ENCODE measurements at regions not wholly inside any gene's neighbourhood (a gene's known extent, or its start where the extent isn't known, plus 50 kb on each side); places are given as distances from the start of the nearest gene placed in this dataset.

DNA sequence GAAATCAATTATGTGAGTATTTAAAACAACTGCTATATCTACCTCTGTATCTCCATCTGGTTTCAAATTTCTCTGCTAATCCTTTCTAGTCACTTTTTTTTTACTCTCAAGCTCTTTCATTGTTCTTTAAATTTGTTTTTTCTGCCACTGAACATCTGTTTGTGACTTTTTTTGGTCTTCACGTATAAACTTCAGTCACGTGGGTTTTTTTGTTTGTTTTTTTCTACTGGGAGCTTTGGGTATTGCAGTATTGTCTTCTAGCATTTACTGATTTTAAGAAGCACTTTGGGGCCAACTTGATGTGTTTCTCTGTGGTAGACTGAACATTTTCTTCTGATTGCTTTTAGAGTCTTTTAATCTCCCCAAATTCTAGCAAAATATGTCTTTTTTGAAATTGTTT lies 262.6 kb upstream of the RXFP2 start:
- WGBS, 2 donors: 11% methylated on average over 2 of the region's 2 CpGs
- intact Hi-C loops (cut with DNase I; ENCODE audit: low total_unique reads): no loop called here
- DNase-seq (ENCODE audit: low spot score in 2 of 2): no peak
- no peak overlapping the region for H3K4me3 ChIP-seq (ENCODE audit: low read depth, poor library complexity, severe bottlenecking)
- TF ChIP-seq POLR2A (IDR thresholded peaks at IDR 0.05): no peak
- TF ChIP-seq, protein P1, sequence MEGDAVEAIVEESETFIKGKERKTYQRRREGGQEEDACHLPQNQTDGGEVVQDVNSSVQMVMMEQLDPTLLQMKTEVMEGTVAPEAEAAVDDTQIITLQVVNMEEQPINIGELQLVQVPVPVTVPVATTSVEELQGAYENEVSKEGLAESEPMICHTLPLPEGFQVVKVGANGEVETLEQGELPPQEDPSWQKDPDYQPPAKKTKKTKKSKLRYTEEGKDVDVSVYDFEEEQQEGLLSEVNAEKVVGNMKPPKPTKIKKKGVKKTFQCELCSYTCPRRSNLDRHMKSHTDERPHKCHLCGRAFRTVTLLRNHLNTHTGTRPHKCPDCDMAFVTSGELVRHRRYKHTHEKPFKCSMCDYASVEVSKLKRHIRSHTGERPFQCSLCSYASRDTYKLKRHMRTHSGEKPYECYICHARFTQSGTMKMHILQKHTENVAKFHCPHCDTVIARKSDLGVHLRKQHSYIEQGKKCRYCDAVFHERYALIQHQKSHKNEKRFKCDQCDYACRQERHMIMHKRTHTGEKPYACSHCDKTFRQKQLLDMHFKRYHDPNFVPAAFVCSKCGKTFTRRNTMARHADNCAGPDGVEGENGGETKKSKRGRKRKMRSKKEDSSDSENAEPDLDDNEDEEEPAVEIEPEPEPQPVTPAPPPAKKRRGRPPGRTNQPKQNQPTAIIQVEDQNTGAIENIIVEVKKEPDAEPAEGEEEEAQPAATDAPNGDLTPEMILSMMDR (IDR thresholded peaks at IDR 0.05): no peak

DNA sequence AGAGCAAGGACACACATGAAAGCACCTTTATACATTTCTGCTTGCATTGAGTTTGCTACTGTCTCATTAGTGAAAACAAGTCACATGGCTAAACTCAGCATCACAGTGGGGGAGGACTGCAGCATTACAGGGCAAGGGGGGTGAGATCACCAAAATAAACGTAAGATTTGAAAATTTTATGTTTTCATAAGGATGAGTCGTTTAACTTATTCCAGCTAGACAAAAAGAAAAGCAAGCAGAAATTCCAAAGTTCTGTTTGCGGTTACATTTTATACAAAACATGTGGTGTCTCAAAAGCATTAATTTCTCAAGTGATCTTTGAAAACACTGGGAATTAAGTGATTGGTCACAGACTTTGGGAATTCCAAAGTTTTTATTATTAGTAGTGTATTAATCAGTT lies 261.4 kb upstream of the RXFP2 start:
- intact Hi-C loops (cut with DNase I; ENCODE audit: low total_unique reads): no loop called here
- DNase-seq (ENCODE audit: low spot score in 2 of 2): no peak
- no peak overlapping the region for H3K4me3 ChIP-seq (ENCODE audit: low read depth, poor library complexity, severe bottlenecking)
- TF ChIP-seq, protein P1 (IDR thresholded peaks at IDR 0.05): no peak
- TF ChIP-seq POLR2A (IDR thresholded peaks at IDR 0.05): no peak
- 60 to 61% methylated on average over 3 of the region's 3 CpGs for WGBS, 2 donors

DNA sequence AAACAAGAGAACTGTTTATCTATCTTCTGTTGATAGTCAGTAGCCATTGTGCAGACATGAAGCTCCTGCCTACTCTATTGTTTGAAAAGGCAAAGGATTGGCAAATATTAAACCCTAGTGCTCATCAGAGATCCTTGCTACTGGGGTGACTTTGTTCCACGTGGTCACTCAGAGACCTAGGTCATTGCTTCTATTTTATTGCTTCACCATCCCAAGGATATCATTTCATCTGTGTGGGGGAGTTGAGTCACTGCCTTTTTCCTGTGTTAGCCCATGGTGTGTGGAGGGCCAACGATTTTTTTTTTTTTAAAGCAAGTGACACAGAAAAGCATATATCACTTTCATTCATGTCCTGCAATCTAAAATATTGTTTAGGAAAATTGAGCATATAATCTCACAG lies 254.1 kb upstream of the RXFP2 start:
- intact Hi-C loops (cut with DNase I; ENCODE audit: low total_unique reads): no loop called here
- DNase-seq (ENCODE audit: low spot score in 2 of 2): no peak
- TF ChIP-seq POLR2A (IDR thresholded peaks at IDR 0.05): no peak
- TF ChIP-seq, protein P1 (IDR thresholded peaks at IDR 0.05): no peak
- 68% methylated on average over 2 of the region's 2 CpGs for WGBS, 2 donors
- no peak overlapping the region for H3K4me3 ChIP-seq (ENCODE audit: low read depth, poor library complexity, severe bottlenecking)

DNA sequence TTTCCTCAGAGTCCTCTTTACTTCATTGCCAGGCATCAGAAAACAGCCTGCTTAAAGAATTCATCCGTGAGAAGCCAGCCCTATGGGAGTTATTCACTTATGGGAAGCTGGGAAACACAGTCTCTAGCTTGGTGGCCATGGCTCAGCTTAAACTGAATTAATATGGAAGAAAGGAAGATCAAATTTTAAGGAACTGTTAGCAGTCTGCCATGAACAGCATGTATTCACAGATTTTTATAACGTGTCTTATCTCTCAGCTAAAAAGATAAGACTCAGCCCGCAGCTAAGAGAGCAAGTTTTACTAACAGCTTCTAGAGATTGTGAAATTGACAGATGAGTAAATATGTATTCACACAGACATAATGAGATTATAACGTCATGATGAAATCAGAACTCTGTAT lies 253.7 kb upstream of the RXFP2 start:
- WGBS, 2 donors: 39 to 51% methylated on average over 4 of the region's 4 CpGs
- intact Hi-C loops (cut with DNase I; ENCODE audit: low total_unique reads): no loop called here
- no peak for DNase-seq (ENCODE audit: low spot score in 2 of 2)
- TF ChIP-seq, protein P1 (IDR thresholded peaks at IDR 0.05): no peak
- TF ChIP-seq POLR2A (IDR thresholded peaks at IDR 0.05): no peak
- no peak overlapping the region for H3K4me3 ChIP-seq (ENCODE audit: low read depth, poor library complexity, severe bottlenecking)

DNA sequence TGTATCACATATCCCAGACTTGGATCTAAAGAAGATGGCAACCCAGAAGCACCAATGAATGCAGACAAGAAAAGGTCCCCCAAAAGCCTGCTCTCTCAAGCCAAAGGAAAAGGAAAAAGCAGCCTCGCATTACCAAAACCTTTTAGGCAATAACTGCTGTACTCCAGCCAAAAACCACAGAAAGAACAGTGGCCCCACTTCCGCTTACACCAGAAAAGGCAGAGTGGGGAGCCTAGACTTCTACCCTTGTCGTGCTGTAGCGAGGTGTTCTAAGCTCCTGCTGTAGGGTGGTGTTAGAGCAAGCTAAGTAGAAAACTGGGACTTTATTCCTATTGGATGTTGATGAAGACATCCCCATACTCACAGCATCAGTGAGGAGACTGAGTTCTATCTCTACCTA lies 244.0 kb upstream of the RXFP2 start:
- WGBS, 2 donors: 82 to 91% methylated on average over 4 of the region's 4 CpGs
- no peak for DNase-seq (ENCODE audit: low spot score in 2 of 2)
- intact Hi-C loops (cut with DNase I; ENCODE audit: low total_unique reads): no loop called here
- TF ChIP-seq, protein P1 (IDR thresholded peaks at IDR 0.05): no peak
- TF ChIP-seq POLR2A (IDR thresholded peaks at IDR 0.05): no peak
- H3K4me3 ChIP-seq (ENCODE audit: low read depth, poor library complexity, severe bottlenecking): no peak overlapping the region

DNA sequence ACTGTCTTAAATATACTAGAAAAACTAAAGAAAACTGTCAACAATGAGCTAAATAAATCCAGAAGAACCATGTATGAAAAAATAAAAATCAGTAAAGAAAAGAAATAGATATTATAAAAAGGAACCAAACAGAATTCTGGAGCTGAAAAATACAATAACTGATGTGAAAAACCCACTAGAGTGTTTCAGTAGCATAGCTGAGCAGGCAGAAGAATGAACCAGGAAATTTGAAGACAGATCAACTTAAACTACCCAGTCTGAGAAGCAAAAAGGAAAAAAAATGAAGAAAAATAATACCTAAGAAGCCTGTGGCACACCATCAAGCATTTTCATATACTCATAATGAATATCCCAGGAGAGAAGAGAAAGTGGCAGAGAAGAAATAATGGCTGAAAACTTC lies 240.1 kb upstream of the RXFP2 start:
- intact Hi-C loops (cut with DNase I; ENCODE audit: low total_unique reads): no loop called here
- TF ChIP-seq, protein P1 (IDR thresholded peaks at IDR 0.05): no peak
- TF ChIP-seq POLR2A (IDR thresholded peaks at IDR 0.05): no peak
- DNase-seq (ENCODE audit: low spot score in 2 of 2): no peak

More for the DNA sequence above, 240.1 kb upstream of the RXFP2 start:
- H3K4me3 ChIP-seq (ENCODE audit: low read depth, poor library complexity, severe bottlenecking): no peak overlapping the region
